ENCODE measurements at regions not wholly inside any gene's neighbourhood (a gene's known extent, or its start where the extent isn't known, plus 50 kb on each side); places are given as distances from the start of the nearest gene placed in this dataset.

DNA sequence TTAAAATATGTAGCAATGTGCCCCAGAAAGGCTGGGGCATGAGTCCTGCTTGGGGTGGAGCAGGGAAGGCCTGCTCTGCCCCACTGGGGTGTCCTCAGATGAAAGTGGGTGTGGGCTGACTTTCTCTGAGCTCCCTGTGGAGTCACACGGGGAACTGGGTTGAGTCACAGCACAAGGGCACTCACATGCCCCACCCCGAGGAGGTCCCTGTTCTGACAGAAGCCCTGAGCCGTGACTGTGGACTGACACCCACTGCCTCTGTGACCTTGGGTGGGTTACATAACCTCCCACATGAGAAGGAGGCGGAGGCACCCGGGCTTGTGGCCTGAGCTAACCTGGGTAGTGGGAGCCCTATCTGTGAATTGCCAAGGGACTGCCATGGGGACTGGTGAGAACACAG, 52.5 kb upstream of the TINAGL1 start:
- TF ChIP-seq, protein P1, sequence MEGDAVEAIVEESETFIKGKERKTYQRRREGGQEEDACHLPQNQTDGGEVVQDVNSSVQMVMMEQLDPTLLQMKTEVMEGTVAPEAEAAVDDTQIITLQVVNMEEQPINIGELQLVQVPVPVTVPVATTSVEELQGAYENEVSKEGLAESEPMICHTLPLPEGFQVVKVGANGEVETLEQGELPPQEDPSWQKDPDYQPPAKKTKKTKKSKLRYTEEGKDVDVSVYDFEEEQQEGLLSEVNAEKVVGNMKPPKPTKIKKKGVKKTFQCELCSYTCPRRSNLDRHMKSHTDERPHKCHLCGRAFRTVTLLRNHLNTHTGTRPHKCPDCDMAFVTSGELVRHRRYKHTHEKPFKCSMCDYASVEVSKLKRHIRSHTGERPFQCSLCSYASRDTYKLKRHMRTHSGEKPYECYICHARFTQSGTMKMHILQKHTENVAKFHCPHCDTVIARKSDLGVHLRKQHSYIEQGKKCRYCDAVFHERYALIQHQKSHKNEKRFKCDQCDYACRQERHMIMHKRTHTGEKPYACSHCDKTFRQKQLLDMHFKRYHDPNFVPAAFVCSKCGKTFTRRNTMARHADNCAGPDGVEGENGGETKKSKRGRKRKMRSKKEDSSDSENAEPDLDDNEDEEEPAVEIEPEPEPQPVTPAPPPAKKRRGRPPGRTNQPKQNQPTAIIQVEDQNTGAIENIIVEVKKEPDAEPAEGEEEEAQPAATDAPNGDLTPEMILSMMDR (conservative IDR thresholded peaks at IDR 0.05; ENCODE audit: low read depth, low read length): no peak
- TF ChIP-seq MAFK (IDR thresholded peaks at IDR 0.05; ENCODE audit: low read depth, low read length) (no peak), CEBPB (IDR thresholded peaks at IDR 0.05; ENCODE audit: low read depth, low read length) (no peak), CHD1 (IDR thresholded peaks at IDR 0.05; ENCODE audit: low read depth, low read length) (no peak), RAD21 (IDR thresholded peaks at IDR 0.05; ENCODE audit: low read length) (no peak), FOS (IDR thresholded peaks at IDR 0.05; ENCODE audit: low read depth, low read length) (no peak), POLR2A (IDR thresholded peaks at IDR 0.05; ENCODE audit: low read depth, low read length) (no peak), RFX5 (IDR thresholded peaks at IDR 0.05; ENCODE audit: low read depth, low read length) (no peak), RCOR1 (IDR thresholded peaks at IDR 0.05; ENCODE audit: insufficient replicate concordance, low read length) (no peak), SMC3 (IDR thresholded peaks at IDR 0.05; ENCODE audit: low read depth, low read length) (no peak)
- TF ChIP-seq, protein P2, sequence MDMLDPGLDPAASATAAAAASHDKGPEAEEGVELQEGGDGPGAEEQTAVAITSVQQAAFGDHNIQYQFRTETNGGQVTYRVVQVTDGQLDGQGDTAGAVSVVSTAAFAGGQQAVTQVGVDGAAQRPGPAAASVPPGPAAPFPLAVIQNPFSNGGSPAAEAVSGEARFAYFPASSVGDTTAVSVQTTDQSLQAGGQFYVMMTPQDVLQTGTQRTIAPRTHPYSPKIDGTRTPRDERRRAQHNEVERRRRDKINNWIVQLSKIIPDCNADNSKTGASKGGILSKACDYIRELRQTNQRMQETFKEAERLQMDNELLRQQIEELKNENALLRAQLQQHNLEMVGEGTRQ (IDR thresholded peaks at IDR 0.05; ENCODE audit: low read depth, low read length): no peak
- TF ChIP-seq, protein P3, sequence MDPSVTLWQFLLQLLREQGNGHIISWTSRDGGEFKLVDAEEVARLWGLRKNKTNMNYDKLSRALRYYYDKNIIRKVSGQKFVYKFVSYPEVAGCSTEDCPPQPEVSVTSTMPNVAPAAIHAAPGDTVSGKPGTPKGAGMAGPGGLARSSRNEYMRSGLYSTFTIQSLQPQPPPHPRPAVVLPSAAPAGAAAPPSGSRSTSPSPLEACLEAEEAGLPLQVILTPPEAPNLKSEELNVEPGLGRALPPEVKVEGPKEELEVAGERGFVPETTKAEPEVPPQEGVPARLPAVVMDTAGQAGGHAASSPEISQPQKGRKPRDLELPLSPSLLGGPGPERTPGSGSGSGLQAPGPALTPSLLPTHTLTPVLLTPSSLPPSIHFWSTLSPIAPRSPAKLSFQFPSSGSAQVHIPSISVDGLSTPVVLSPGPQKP (IDR thresholded peaks at IDR 0.05; ENCODE audit: borderline replicate concordance, low read depth, low read length): no peak
